SHP77 (cell line): ENCODE measurements at regions not wholly inside any gene's neighbourhood (a gene's known extent, or its start where the extent isn't known, plus 50 kb on each side); places are given as distances from the start of the nearest gene placed in this dataset.
A peak's percentile ranks its signal among the peaks of the same experiment; 100 is the strongest.
"Not testable (repeated sequence)": the region's sequence is repeated elsewhere in the genome, so short reads cannot be mapped to it uniquely, and the experiment has no call there.

Experiments used
- DNase-seq, 2 experiments: peaks; one replicate each; lab custom pipeline; 2025; lab: John Stamatoyannopoulos, UW

GRCh38 chr6:100099189-100100074, 105.4 kb upstream of the MCHR2 start:
- peak; percentile 7 to 30 for DNase-seq

GRCh38 chr6:100096936-100097335, 102.9 kb upstream of the MCHR2 start:
- no peak for DNase-seq

- no peak for DNase-seq
These were observed 102.3 kb upstream of the MCHR2 start for GRCh38 chr6:100096341-100096740.

GRCh38 chr6:100093405-100093804, 99.4 kb upstream of the MCHR2 start:
- no peak for DNase-seq

- no peak for DNase-seq
These were observed 94.0 kb upstream of the MCHR2 start for GRCh38 chr6:100088009-100088408.

- no peak for DNase-seq
These were observed 91.0 kb upstream of the MCHR2 start for GRCh38 chr6:100084991-100085364.

- DNase-seq: no peak
These were observed 90.4 kb upstream of the MCHR2 start for GRCh38 chr6:100084316-100084990.

- DNase-seq: peak in 1 of 2 experiments; percentile 2
These were observed 84.5 kb upstream of the MCHR2 start for GRCh38 chr6:100078509-100078908.

- DNase-seq: no peak
These were observed 71.3 kb upstream of the MCHR2 start for GRCh38 chr6:100065348-100065747.

- no peak for DNase-seq
These were observed 68.6 kb upstream of the MCHR2 start for GRCh38 chr6:100062621-100063020.

GRCh38 chr6:100057941-100058340, 63.9 kb upstream of the MCHR2 start:
- no peak for DNase-seq

- DNase-seq: no peak
These were observed 56.5 kb upstream of the MCHR2 start for GRCh38 chr6:100050550-100050949.

- DNase-seq: not testable (repeated sequence)
These were observed 49.9 kb upstream of the MCHR2 start for GRCh38 chr6:100043961-100044360.
